ENCODE measurements at regions not wholly inside any gene's neighbourhood (a gene's known extent, or its start where the extent isn't known, plus 50 kb on each side); places are given as distances from the start of the nearest gene placed in this dataset.

DNA sequence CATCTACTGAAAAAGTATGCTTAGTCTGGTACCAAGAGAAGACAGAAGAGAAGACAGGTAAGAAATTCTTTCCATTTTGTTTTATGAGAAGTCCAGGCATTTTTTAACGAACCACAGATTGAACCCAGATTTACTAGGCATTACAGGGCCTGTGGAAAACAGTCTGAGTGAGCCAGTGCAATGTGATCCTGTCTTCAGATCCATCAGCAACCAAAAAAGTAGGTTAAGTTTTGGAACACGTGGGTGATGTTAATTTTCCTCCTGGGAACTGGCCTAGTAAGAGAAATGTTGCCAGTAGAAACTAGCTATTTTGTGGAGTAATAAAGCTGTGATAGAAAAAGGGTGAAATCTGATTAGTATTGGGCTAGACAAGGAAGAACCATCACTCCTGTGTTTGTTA, 440.9 kb upstream of the SEL1L start:
- ATAC-seq, result no peak
- TF ChIP-seq, protein P1, sequence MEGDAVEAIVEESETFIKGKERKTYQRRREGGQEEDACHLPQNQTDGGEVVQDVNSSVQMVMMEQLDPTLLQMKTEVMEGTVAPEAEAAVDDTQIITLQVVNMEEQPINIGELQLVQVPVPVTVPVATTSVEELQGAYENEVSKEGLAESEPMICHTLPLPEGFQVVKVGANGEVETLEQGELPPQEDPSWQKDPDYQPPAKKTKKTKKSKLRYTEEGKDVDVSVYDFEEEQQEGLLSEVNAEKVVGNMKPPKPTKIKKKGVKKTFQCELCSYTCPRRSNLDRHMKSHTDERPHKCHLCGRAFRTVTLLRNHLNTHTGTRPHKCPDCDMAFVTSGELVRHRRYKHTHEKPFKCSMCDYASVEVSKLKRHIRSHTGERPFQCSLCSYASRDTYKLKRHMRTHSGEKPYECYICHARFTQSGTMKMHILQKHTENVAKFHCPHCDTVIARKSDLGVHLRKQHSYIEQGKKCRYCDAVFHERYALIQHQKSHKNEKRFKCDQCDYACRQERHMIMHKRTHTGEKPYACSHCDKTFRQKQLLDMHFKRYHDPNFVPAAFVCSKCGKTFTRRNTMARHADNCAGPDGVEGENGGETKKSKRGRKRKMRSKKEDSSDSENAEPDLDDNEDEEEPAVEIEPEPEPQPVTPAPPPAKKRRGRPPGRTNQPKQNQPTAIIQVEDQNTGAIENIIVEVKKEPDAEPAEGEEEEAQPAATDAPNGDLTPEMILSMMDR (IDR thresholded peaks at IDR 0.05), result no peak

DNA sequence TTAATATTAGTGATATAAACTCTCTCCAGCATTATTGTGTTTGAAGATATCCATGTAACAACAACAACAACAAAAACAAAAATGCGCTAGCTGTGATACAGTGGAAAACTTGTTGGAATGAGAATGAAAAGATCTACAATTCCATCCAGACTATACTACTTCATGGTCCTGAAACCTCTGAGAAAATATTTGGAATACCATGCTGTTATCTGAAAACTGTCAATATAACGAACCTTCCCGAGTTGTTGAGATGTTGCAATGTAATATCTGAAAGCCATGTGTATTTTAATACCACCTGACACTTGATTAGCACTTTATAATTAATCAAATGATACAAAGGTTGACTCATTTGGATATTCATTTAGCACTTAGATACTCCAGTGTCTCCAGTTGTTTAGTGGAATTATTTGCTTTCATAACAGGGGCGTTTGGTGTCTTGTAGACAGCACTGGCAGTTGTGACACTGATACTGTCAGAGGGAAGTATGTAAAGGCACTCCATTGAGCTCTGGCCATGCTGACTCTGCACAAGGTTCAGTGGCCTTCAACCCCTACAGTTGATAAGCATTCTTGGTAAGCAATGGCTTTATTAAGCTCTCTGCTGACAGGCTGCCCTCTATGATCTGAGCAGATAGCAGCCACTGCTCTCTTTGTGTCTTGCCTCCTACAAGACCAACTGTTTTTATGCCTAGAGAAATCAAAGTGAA, 447.1 kb upstream of the SEL1L start:
- Histone ChIP-seq H3K4me1 (ENCODE audit: low read depth) (no peaks in the 10 kb centered on the region), H3K9me3 (no peaks in the 10 kb centered on the region), H3K4me3 (no peak overlapping the region), H3K36me3 (ENCODE audit: low read depth) (no peaks in the 10 kb centered on the region)
- intact Hi-C loops (cut with DNase I, micrococcal nuclease), result no loop called here
- no peak for ATAC-seq
- TF ChIP-seq, protein P1 (IDR thresholded peaks at IDR 0.05), result no peak
- no peak for DNase-seq

More for the DNA sequence above, 440.9 kb upstream of the SEL1L start:
- no peaks in the 10 kb centered on the region for H3K36me3 ChIP-seq (ENCODE audit: low read depth)
- no peaks in the 10 kb centered on the region for H3K9me3 ChIP-seq
- intact Hi-C loops (cut with DNase I, micrococcal nuclease), result no loop called here
- H3K4me1 ChIP-seq (ENCODE audit: low read depth), result no peaks in the 10 kb centered on the region
- H3K4me3 ChIP-seq, result no peak overlapping the region
- DNase-seq, result no peak

DNA sequence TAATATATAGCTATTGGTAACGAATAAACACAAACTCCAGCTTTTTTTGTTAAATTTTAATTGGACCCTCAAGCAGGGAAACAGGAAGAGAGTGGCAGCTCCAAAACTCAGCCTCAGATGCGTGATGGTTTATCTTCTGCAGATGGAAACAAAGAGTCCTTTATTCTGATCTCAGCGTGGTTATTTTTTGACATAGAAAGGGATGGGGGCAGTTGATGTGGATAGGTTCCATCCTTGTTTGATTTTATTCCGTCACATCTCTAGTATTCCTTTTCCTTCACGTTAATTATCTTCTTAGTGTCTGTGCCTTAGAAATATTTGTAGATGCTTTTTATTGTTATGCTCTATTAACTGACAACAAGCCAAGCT, 447.6 kb upstream of the SEL1L start:
- TF ChIP-seq, protein P1 (IDR thresholded peaks at IDR 0.05), result no peak
- no peaks in the 10 kb centered on the region for H3K9me3 ChIP-seq

GRCh38 chr14:81982046-81982445, 448.4 kb upstream of the SEL1L start:
- no peaks in the 10 kb centered on the region for H3K36me3 ChIP-seq (ENCODE audit: low read depth)
- H3K4me1 ChIP-seq (ENCODE audit: low read depth), result no peaks in the 10 kb centered on the region
- DNase-seq (no peak), ATAC-seq (no peak)
- TF ChIP-seq, protein P1 (IDR thresholded peaks at IDR 0.05), result no peak
- no peaks in the 10 kb centered on the region for H3K9me3 ChIP-seq
- intact Hi-C loops (cut with DNase I, micrococcal nuclease), result no loop called here
- H3K4me3 ChIP-seq, result no peak overlapping the region

More for the DNA sequence above, 447.6 kb upstream of the SEL1L start:
- Histone ChIP-seq H3K4me1 (ENCODE audit: low read depth) (no peaks in the 10 kb centered on the region), H3K4me3 (no peak overlapping the region), H3K36me3 (ENCODE audit: low read depth) (no peaks in the 10 kb centered on the region)
- no peak for ATAC-seq
- no peak for DNase-seq
- intact Hi-C loops (cut with DNase I, micrococcal nuclease), result no loop called here

DNA sequence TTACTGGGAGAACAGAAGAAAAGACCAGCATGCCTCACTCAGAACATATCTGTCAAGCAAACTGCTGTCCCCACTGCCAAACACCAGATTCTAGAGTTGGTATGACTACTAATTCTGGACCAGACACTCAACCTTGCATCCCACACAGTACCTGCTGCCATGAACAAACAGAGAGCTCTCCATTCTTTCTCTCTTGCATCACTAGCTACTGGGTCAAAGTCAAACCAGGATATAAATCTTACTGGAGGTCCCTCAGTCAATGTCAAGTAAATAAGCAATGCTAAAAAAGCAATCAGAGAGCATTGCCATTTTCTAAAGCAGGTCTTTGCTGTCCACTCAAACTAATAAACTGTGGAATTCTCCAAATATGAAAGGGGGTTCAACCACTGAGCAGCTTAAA, 452.4 kb upstream of the SEL1L start:
- TF ChIP-seq, protein P1 (IDR thresholded peaks at IDR 0.05), result no peak
- Histone ChIP-seq H3K4me3 (no peak overlapping the region), H3K36me3 (ENCODE audit: low read depth) (no peaks in the 10 kb centered on the region), H3K9me3 (no peaks in the 10 kb centered on the region), H3K4me1 (ENCODE audit: low read depth) (no peaks in the 10 kb centered on the region)
- intact Hi-C loops (cut with DNase I, micrococcal nuclease), result no loop called here
- ATAC-seq, result no peak
- no peak for DNase-seq

DNA sequence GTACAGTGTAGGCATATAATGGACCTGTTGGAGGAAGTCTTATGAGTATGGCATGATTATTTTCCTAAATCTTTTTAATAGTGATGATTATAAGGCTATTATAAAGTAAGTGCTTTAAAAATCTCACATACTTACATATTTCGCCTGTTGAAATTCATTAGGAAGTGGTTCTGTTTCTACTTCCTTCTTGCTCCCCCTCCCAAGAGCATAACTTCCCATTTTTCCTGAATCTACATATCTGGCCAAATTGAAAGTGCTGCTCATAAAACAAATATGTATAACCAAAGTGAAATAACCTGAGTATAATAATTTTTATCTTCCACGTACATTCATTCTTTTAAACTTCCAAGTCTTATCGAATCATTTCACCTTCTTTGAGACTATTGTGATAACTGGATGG, 455.6 kb upstream of the SEL1L start:
- intact Hi-C loops (cut with DNase I, micrococcal nuclease), result no loop called here
- Histone ChIP-seq H3K4me3 (no peak overlapping the region), H3K4me1 (ENCODE audit: low read depth) (no peaks in the 10 kb centered on the region), H3K9me3 (no peaks in the 10 kb centered on the region), H3K36me3 (ENCODE audit: low read depth) (no peaks in the 10 kb centered on the region)
- no peak for DNase-seq
- no peak for ATAC-seq
- TF ChIP-seq, protein P1 (IDR thresholded peaks at IDR 0.05), result no peak

Measured in mucosa of descending colon (tissue), 3 donors.